Retinal pigment epithelial cell (primary cell): ENCODE measurements at regions not wholly inside any gene's neighbourhood (a gene's known extent, or its start where the extent isn't known, plus 50 kb on each side); places are given as distances from the start of the nearest gene placed in this dataset.

ENCODE experiments used
- DNase-seq: peaks from one replicate; pipeline ENCODE4 v3.0.0-alpha.2; 2010; ENCODE audit warnings: low read depth
- H3K4me3 ChIP-seq: 2 replicates; pipeline ENCODE4 v1.5.1; 2011; ENCODE audit warnings: mild to moderate bottlenecking, low read length, control low read depth, moderate library complexity
- TF ChIP-seq, protein P1 (sequence below): conservative IDR thresholded peaks from 2 replicates; pipeline ENCODE4 v1.5.1; 2011; ENCODE audit warnings: low read depth, low read length, control low read depth, inconsistent platforms

DNA sequence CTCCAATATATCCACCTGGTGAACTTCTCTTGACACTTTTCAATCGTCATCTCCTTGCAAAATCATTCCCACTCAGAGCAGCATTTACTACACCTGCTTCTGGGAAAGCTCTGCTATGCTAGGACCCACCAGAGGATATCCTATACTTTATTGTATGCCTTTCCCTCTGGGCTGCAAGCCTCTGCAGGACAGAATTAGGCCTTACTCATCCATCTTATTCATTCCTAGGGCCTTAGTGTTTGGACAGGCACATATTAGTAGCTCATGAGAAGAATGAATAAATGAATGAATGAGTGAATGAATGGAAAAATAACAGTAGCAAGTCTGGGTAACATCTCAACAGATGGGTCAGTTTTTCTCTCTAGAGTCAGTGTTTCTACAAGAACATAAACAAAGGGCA lies 216.1 kb downstream of the MAFB start:
- no peak for DNase-seq
- TF ChIP-seq, protein P1, sequence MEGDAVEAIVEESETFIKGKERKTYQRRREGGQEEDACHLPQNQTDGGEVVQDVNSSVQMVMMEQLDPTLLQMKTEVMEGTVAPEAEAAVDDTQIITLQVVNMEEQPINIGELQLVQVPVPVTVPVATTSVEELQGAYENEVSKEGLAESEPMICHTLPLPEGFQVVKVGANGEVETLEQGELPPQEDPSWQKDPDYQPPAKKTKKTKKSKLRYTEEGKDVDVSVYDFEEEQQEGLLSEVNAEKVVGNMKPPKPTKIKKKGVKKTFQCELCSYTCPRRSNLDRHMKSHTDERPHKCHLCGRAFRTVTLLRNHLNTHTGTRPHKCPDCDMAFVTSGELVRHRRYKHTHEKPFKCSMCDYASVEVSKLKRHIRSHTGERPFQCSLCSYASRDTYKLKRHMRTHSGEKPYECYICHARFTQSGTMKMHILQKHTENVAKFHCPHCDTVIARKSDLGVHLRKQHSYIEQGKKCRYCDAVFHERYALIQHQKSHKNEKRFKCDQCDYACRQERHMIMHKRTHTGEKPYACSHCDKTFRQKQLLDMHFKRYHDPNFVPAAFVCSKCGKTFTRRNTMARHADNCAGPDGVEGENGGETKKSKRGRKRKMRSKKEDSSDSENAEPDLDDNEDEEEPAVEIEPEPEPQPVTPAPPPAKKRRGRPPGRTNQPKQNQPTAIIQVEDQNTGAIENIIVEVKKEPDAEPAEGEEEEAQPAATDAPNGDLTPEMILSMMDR, result no peak
- no peak overlapping the region for H3K4me3 ChIP-seq

DNA sequence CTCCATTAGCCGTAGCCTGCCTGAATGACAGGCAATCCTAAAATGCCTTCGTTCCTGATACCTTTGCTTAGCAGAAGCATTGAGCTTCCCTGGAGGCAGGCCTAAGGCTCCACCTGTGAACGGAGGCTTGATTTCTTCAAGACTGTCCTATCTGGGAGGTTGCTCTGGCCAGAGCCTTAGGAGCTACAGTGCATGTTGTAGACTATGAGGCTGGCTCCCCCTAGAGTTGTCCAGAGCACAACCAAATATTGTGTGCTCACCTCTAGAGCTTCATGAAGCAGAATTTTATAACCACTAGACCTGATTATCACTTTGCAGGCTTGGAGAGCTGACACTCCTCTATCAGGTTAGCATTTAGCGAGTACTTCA lies 217.8 kb downstream of the MAFB start:
- H3K4me3 ChIP-seq, result no peak overlapping the region

DNA sequence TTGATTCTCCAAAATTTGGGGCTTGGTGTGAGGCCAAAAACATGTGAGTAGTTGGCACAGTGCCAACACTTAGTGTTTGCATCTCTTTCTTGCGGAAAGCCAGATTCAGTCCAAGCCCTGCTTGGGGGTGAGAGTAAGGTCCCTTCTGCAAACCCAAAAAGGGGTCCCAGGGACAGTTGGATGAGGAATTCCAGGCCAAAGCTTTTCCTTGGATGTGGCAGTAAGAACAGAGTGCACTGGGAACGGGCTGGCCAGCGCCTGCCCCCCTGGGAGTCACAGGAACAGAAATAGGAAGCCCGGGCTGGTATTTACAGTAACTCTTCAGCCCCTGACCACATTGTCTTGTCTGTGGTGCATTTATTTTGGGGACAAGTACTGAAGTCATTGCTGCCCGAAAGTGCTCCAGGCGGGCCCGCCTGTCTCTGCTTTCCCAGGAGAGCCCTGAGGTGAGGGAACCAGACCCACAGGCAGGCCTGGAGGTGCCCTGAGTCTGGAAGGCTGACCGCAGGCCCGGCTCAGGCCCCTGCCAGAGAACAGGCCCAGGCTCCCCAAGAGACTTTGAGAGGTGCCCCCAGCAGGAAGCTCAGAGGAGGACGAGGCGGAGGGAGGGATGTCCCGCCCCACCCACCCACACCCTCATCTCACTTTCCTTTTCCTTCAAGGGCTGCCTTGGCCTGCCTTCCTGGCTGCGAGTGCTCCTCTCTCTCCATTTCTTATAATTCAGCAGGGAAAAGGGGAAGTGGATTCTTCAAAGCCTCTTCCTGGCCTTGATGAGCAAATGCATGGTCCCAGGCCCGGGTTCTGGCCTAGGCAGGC lies 218.4 kb downstream of the MAFB start:
- TF ChIP-seq, protein P1, result no peak
- DNase-seq, result no peak
- no peak overlapping the region for H3K4me3 ChIP-seq

More for the DNA sequence above, 217.8 kb downstream of the MAFB start:
- TF ChIP-seq, protein P1, result no peak
- DNase-seq, result no peak

DNA sequence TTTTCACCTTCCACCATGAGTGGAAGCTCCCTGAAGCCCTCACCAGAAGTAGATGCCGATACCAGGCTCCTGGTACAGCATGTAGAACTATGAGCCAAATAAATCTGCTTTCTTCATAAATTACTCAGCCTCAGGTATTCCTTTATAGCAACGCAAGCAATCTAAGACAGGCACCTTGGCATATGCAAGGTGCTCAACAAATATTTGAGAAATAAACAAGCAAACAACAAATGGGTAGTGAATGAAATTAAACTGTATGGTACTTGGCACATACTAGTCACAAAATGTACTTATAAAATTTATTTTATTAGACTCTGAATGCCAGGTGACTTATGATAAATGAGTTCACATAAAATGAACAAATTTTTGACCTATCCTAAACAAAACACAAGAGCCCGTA lies 220.3 kb downstream of the MAFB start:
- TF ChIP-seq, protein P1, result no peak
- no peak overlapping the region for H3K4me3 ChIP-seq
- no peak for DNase-seq

DNA sequence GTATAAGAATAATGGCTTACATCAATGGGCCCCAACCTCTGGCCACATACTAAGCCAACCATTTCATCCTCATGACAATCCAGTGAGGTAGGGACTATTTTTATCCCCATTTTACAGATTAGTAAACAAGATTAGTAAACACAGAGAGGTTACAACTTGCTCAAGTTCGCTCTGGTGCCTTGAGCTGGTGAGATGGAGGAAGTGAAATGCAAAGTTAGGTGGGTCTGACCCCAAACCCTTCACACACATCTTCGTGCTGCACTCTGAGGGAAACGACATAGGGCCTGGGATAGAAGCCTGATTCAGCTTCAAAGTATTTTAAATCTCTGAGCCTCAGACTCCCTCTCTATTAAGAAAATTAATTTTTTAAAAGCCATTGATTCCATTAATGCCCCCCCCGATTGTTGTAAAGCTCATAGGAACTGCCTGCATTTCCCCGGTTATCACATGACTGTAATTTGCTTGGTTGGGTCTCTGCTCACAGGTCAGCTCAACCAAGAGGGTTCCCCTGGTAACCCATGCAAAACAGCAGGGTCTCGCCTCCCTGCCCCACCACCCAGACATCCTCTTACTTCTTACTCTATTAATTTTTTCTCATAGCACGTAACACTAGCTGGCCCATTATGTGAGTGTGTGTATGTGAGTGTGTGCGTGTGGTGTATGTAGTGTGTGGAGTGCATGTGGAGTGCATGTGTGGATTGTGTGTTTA lies 221.2 kb downstream of the MAFB start:
- no peak for DNase-seq
- TF ChIP-seq, protein P1, result no peak
- no peak overlapping the region for H3K4me3 ChIP-seq

DNA sequence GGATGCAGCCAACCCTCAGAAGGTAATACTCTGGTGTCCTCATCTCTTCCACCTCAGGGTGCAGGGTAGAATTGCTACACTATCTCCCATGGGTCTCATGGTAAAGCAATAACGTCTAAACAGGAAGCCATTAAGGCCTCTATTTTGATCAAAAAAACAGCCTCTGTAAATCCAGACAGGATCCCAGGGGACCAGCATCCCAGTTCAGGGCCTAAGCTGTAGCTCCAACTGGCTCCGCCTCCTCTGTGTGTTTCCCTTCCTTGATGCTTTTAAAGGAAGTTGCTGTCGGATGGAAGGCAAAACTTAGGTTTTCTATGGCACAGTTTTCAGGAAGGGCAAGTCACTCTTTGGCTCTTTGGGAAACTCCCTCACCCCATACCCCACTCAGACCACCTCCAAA lies 222.0 kb downstream of the MAFB start:
- TF ChIP-seq, protein P1, result no peak
- H3K4me3 ChIP-seq, result no peak overlapping the region
- DNase-seq, result no peak
